ENCODE measurements at regions not wholly inside any gene's neighbourhood (a gene's known extent, or its start where the extent isn't known, plus 50 kb on each side); places are given as distances from the start of the nearest gene placed in this dataset.

- TF ChIP-seq CTCF (IDR thresholded peaks at IDR 0.05; ENCODE audit: extremely low read depth in 1 of 2, insufficient read depth in 1 of 2, low read depth in 1 of 2, low read length in 2 of 2) (no peak), POLR2AphosphoS5 (IDR thresholded peaks at IDR 0.05; ENCODE audit: insufficient read depth, low read depth, low read length) (no peak), POLR2A (IDR thresholded peaks at IDR 0.05; ENCODE audit: low read depth, low read length) (no peak), EZH2 (IDR thresholded peaks at IDR 0.05; ENCODE audit: borderline replicate concordance, low read depth, low read length, severe bottlenecking) (no peak), MYC (IDR thresholded peaks at IDR 0.05; ENCODE audit: low read depth, low read length) (no peak), FOS (IDR thresholded peaks at IDR 0.05; ENCODE audit: borderline replicate concordance, insufficient read depth, low read length) (no peak), GATA2 (IDR thresholded peaks at IDR 0.05; ENCODE audit: insufficient read depth, insufficient read length, low read depth, low read length) (no peak), MAX (IDR thresholded peaks at IDR 0.05; ENCODE audit: insufficient read depth, insufficient read length) (no peak)
These were observed 163.8 kb downstream of the CHST1 start for GRCh38 chr11:45501392-45502225.

Data from endothelial cell of umbilical vein (primary cell).